ENCODE measurements at regions not wholly inside any gene's neighbourhood (a gene's known extent, or its start where the extent isn't known, plus 50 kb on each side); places are given as distances from the start of the nearest gene placed in this dataset.

DNA sequence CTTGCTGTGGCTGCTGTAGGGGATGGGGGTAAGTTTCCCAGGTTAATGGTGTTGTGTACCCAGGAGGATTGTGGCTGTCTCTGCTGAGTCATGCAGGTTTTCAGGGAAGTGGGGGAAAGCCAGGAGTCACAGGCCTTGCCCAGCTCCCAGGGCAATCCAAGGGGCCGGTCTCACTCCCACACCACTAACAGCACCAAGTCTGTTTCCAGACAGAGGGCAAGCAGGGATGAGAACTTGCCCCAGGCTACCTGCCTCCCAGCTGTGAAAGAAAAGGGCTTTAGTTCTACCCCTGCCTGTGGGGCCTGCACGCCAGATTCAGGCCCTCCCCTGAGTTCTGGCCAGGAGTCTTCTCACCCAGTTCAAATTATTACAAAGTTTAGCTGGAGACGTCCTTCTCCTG lies 579.8 kb upstream of the ST8SIA4 start:
- Histone ChIP-seq H4K20me1 (ENCODE audit: insufficient read depth, low read length) (no peaks in the 10 kb centered on the region), H3K9me2 (replicated peaks; ENCODE audit: insufficient read depth, low read length) (no peaks in the 10 kb centered on the region), H3K36me3 (replicated peaks; ENCODE audit: insufficient read depth, low read length) (no peaks in the 10 kb centered on the region), H3K4me3 (ENCODE audit: low read length) (no peak overlapping the region), H3F3A (ENCODE audit: insufficient read depth, low read length) (no peaks in the 10 kb centered on the region), H3K9ac (ENCODE audit: low read length) (no peak overlapping the region), H2AFZ (ENCODE audit: low read length) (no peak overlapping the region), H3K4me1 (ENCODE audit: low read length) (no peaks in the 10 kb centered on the region), H3K9me3 (replicated peaks; ENCODE audit: insufficient read depth, low read length) (no peaks in the 10 kb centered on the region), H3K27ac (ENCODE audit: low read length) (no peak overlapping the region), H3K27me3 (replicated peaks; ENCODE audit: insufficient read depth, low read length) (no peaks in the 10 kb centered on the region), H3K4me2 (ENCODE audit: low read depth, low read length) (no peak overlapping the region), H3K79me2 (ENCODE audit: low read length) (no peaks in the 10 kb centered on the region)
- DNase-seq: no peak
- TF ChIP-seq EZH2phosphoT487 (IDR thresholded peaks at IDR 0.05; ENCODE audit: low read length) (no peak), EZH2 (optimal IDR thresholded peaks at IDR 0.05; ENCODE audit: low read depth, low read length) (no peak)
- TF ChIP-seq, protein P1, sequence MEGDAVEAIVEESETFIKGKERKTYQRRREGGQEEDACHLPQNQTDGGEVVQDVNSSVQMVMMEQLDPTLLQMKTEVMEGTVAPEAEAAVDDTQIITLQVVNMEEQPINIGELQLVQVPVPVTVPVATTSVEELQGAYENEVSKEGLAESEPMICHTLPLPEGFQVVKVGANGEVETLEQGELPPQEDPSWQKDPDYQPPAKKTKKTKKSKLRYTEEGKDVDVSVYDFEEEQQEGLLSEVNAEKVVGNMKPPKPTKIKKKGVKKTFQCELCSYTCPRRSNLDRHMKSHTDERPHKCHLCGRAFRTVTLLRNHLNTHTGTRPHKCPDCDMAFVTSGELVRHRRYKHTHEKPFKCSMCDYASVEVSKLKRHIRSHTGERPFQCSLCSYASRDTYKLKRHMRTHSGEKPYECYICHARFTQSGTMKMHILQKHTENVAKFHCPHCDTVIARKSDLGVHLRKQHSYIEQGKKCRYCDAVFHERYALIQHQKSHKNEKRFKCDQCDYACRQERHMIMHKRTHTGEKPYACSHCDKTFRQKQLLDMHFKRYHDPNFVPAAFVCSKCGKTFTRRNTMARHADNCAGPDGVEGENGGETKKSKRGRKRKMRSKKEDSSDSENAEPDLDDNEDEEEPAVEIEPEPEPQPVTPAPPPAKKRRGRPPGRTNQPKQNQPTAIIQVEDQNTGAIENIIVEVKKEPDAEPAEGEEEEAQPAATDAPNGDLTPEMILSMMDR (IDR thresholded peaks at IDR 0.05; ENCODE audit: low read length): no peak

DNA sequence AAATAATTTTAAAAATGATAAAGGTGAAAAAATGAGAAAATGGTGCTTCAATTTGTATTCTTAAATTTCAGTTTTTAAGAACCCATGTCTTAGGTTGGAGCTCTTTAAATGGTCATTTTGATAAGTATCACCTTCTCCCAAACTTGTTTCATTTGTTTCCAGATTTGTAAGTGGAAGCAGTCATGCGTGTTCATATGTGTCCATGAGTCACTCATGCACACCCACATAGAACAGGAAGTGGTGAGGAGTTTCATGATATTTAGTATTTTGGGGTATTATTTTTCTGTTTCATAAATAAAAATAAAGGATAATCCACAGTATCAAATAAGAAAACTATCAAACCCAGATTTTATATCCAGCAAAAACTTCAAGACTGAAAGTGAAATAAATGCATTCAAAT lies 570.4 kb upstream of the ST8SIA4 start:
- no peak for TF ChIP-seq EZH2phosphoT487 (IDR thresholded peaks at IDR 0.05; ENCODE audit: low read length)
- TF ChIP-seq, protein P1 (IDR thresholded peaks at IDR 0.05; ENCODE audit: low read length): no peak
- no peak for TF ChIP-seq EZH2 (optimal IDR thresholded peaks at IDR 0.05; ENCODE audit: low read depth, low read length)
- Histone ChIP-seq H3K4me3 (ENCODE audit: low read length) (no peak overlapping the region), H3K4me1 (ENCODE audit: low read length) (no peaks in the 10 kb centered on the region), H3K9ac (ENCODE audit: low read length) (no peak overlapping the region), H3K27ac (ENCODE audit: low read length) (no peak overlapping the region), H3K4me2 (ENCODE audit: low read depth, low read length) (no peak overlapping the region), H3K9me2 (replicated peaks; ENCODE audit: insufficient read depth, low read length) (no peaks in the 10 kb centered on the region), H3K79me2 (ENCODE audit: low read length) (no peaks in the 10 kb centered on the region), H2AFZ (ENCODE audit: low read length) (no peak overlapping the region), H3F3A (ENCODE audit: insufficient read depth, low read length) (no peaks in the 10 kb centered on the region), H3K9me3 (replicated peaks; ENCODE audit: insufficient read depth, low read length) (no peaks in the 10 kb centered on the region), H3K27me3 (replicated peaks; ENCODE audit: insufficient read depth, low read length) (no peaks in the 10 kb centered on the region), H4K20me1 (ENCODE audit: insufficient read depth, low read length) (no peaks in the 10 kb centered on the region), H3K36me3 (replicated peaks; ENCODE audit: insufficient read depth, low read length) (no peaks in the 10 kb centered on the region)
- peak; percentile 28 for DNase-seq

DNA sequence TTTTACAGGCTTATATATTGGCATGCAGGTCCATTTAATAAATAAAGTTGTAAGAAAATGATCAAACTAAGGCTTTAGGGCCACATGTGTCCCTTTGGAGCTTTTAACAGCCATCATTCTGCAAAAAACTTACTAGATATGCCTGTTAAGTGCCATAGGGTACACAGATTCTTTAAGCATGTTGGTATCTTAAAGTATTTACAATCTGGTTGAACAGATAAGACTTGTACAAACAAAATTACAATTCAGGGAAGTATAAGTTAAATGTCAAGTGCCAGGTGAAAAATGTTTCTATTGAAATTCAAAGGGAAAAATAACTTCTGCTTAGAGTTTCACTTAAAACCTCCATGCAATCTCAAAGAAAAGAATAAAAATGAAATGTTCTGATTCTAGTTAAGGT lies 558.4 kb upstream of the ST8SIA4 start:
- no peaks in the 10 kb centered on the region for H3K9me2 ChIP-seq (replicated peaks; ENCODE audit: insufficient read depth, low read length)
- no peak overlapping the region for H3K9ac ChIP-seq (ENCODE audit: low read length)
- H3K9me3 ChIP-seq (replicated peaks; ENCODE audit: insufficient read depth, low read length): no peaks in the 10 kb centered on the region
- TF ChIP-seq, protein P1 (IDR thresholded peaks at IDR 0.05; ENCODE audit: low read length): no peak
- TF ChIP-seq EZH2phosphoT487 (IDR thresholded peaks at IDR 0.05; ENCODE audit: low read length) (no peak), EZH2 (optimal IDR thresholded peaks at IDR 0.05; ENCODE audit: low read depth, low read length) (no peak)
- no peaks in the 10 kb centered on the region for H3K4me1 ChIP-seq (ENCODE audit: low read length)
- no peak for DNase-seq
- H3K36me3 ChIP-seq (replicated peaks; ENCODE audit: insufficient read depth, low read length): no peaks in the 10 kb centered on the region
- no peaks in the 10 kb centered on the region for H3F3A ChIP-seq (ENCODE audit: insufficient read depth, low read length)
- H3K79me2 ChIP-seq (ENCODE audit: low read length): no peaks in the 10 kb centered on the region
- no peaks in the 10 kb centered on the region for H3K27me3 ChIP-seq (replicated peaks; ENCODE audit: insufficient read depth, low read length)
- no peak overlapping the region for H2AFZ ChIP-seq (ENCODE audit: low read length)
- no peak overlapping the region for H3K27ac ChIP-seq (ENCODE audit: low read length)
- no peak overlapping the region for H3K4me2 ChIP-seq (ENCODE audit: low read depth, low read length)
- H3K4me3 ChIP-seq (ENCODE audit: low read length): no peak overlapping the region
- H4K20me1 ChIP-seq (ENCODE audit: insufficient read depth, low read length): no peaks in the 10 kb centered on the region
